Parathyroid adenoma (tissue), 2 donors: ENCODE measurements at regions not wholly inside any gene's neighbourhood (a gene's known extent, or its start where the extent isn't known, plus 50 kb on each side); places are given as distances from the start of the nearest gene placed in this dataset.

Experiments
- H2AFZ ChIP-seq: fragments of 300-600 bp; sonication (generic); one replicate; pipeline ENCODE4 v1.7.0; 2017; ENCODE audit warnings: antibody characterized with exemption, mild to moderate bottlenecking
- H3K27ac ChIP-seq: fragments of 300-600 bp; sonication (generic); one replicate; pipeline ENCODE4 v1.7.0; 2017
- H3K27me3 ChIP-seq: fragments of 300-600 bp; sonication (generic); one replicate; pipeline ENCODE4 v1.7.0; 2017; ENCODE audit warnings: low read length; ENCODE audit not compliant: control insufficient read depth, insufficient read depth
- H3K36me3 ChIP-seq: fragments of 300-600 bp; sonication (generic); one replicate; pipeline ENCODE4 v1.7.0; 2017; ENCODE audit warnings: low read length; ENCODE audit not compliant: control insufficient read depth, insufficient read depth
- H3K4me1 ChIP-seq: fragments of 300-600 bp; sonication (generic); one replicate; pipeline ENCODE4 v1.7.0; 2017; ENCODE audit warnings: control low read depth
- H3K4me2 ChIP-seq: fragments of 300-600 bp; sonication (generic); one replicate; pipeline ENCODE4 v1.7.0; 2017; ENCODE audit warnings: low read length
- H3K4me3 ChIP-seq: fragments of 300-600 bp; sonication (generic); one replicate; pipeline ENCODE4 v1.7.0; 2017; ENCODE audit warnings: low read depth, low read length
- H3K79me2 ChIP-seq: fragments of 300-600 bp; sonication (generic); one replicate; pipeline ENCODE4 v1.7.0; 2017; ENCODE audit warnings: control low read depth
- H3K9ac ChIP-seq: fragments of 300-600 bp; sonication (generic); one replicate; pipeline ENCODE4 v1.7.0; 2017; ENCODE audit warnings: mild to moderate bottlenecking
- H3K9me3 ChIP-seq: fragments of 300-600 bp; sonication (generic); one replicate; pipeline ENCODE4 v1.7.0; 2017; ENCODE audit warnings: low read length; ENCODE audit not compliant: control insufficient read depth
- TF ChIP-seq, protein P1 (sequence below): fragments of 300-600 bp; sonication (generic); IDR thresholded peaks from one replicate; pipeline ENCODE4 v1.7.0; 2017; ENCODE audit warnings: antibody characterized with exemption, mild to moderate bottlenecking
- donor health status: primary hyperparathyroidism.

DNA sequence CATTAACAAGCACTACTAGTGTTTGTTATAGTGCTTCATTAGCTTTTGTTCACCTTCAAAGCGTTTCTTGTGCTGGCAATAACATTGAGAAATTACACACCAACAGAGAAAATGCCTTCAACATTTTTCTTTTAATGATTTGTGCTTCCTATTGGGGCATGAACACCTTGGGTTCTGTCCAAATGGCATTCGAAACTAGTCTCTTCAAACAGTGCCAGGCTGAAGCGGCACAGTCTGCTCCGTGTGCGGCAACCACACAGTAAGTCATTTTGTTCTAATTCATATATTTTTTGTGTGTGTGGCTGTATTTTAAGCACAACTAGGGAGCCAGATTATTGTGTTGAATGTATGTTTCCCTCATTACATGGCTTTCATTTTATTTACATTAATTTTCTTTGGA is 414.7 kb upstream of the SGCD start:
- Histone ChIP-seq H3K27ac (no peak overlapping the region), H3K4me1 (peaks cover 5% of the 10 kb centered on the region), H3K36me3 (no peaks in the 10 kb centered on the region), H3K4me2 (no peak overlapping the region), H3K9ac (no peak overlapping the region), H3K27me3 (no peaks in the 10 kb centered on the region), H3K79me2 (peaks cover 10% of the 10 kb centered on the region), H3K9me3 (no peaks in the 10 kb centered on the region), H3K4me3 (no peak overlapping the region), H2AFZ (no peak overlapping the region)
- TF ChIP-seq, protein P1, sequence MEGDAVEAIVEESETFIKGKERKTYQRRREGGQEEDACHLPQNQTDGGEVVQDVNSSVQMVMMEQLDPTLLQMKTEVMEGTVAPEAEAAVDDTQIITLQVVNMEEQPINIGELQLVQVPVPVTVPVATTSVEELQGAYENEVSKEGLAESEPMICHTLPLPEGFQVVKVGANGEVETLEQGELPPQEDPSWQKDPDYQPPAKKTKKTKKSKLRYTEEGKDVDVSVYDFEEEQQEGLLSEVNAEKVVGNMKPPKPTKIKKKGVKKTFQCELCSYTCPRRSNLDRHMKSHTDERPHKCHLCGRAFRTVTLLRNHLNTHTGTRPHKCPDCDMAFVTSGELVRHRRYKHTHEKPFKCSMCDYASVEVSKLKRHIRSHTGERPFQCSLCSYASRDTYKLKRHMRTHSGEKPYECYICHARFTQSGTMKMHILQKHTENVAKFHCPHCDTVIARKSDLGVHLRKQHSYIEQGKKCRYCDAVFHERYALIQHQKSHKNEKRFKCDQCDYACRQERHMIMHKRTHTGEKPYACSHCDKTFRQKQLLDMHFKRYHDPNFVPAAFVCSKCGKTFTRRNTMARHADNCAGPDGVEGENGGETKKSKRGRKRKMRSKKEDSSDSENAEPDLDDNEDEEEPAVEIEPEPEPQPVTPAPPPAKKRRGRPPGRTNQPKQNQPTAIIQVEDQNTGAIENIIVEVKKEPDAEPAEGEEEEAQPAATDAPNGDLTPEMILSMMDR, result no peak

DNA sequence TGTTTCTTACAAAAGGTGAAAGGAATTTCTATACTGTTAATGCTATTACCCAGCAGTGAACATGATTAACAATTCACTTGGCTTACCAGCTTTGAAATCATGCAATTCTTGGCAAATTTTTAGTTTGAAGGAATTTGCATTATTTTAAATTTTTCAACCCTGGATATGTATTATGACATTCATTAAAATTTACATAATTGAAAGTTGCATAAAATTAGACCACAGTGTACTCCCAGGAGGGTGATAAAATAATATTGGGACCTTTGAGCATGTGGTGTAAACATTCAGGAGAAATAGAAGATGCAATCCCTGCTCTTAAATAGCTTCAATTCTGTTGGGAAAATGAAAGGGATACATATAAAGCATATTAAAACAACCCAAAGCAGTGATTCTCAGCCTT is 412.2 kb upstream of the SGCD start:
- TF ChIP-seq, protein P1, result no peak
- no peaks in the 10 kb centered on the region for H3K36me3 ChIP-seq
- H3K4me1 ChIP-seq, result no peaks in the 10 kb centered on the region
- H2AFZ ChIP-seq, result no peak overlapping the region
- H3K9me3 ChIP-seq, result no peaks in the 10 kb centered on the region
- H3K4me2 ChIP-seq, result no peak overlapping the region
- no peaks in the 10 kb centered on the region for H3K27me3 ChIP-seq
- H3K27ac ChIP-seq, result no peak overlapping the region
- H3K4me3 ChIP-seq, result no peak overlapping the region
- peaks cover 11% of the 10 kb centered on the region for H3K79me2 ChIP-seq
- no peak overlapping the region for H3K9ac ChIP-seq

DNA sequence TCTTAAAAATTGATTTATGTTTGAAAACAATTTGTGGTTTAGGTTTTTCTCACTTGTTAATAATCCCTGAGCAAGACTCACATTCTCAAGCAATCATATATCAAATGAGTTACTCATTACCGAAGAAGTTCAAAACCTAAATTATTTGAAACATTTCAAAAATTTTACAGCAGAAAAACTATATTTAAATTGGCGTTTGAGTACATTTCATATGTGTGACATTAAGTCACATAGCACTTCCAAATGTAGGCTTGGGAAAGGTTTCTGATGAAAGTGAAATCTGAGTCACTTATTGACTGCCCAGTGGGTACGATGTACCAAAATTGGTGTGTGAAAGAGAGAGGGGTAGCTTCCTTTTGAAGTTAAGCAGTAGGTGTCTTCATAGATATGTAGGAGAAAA is 411.4 kb upstream of the SGCD start:
- TF ChIP-seq, protein P1, result no peak
- Histone ChIP-seq H3K27me3 (no peaks in the 10 kb centered on the region), H3K4me2 (no peak overlapping the region), H3K9me3 (no peaks in the 10 kb centered on the region), H2AFZ (no peak overlapping the region), H3K4me1 (no peaks in the 10 kb centered on the region), H3K79me2 (peaks cover 13% of the 10 kb centered on the region), H3K36me3 (no peaks in the 10 kb centered on the region), H3K4me3 (no peak overlapping the region), H3K27ac (no peak overlapping the region), H3K9ac (no peak overlapping the region)

DNA sequence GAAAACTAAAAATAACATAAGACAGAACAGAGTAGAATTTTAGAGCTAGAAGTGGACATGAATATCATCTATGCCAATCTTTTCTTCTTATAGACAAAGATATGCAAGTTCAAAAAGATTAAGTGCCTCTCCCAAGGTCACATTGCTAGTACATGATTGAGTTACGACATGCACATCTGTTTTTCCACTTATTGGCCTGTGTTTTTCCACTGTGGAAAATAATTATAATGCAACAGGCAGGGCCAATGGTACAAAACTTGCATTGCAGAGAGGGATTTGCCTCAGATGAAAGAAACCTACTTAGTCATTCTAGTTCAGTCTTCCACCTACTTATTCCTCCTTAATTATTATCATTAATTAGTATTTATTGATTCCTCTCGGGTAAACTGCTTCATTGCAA is 407.8 kb upstream of the SGCD start:
- Histone ChIP-seq H3K4me1 (no peaks in the 10 kb centered on the region), H3K4me2 (no peak overlapping the region), H3K79me2 (peaks cover 7% of the 10 kb centered on the region), H3K27me3 (no peaks in the 10 kb centered on the region), H3K4me3 (no peak overlapping the region), H2AFZ (no peak overlapping the region), H3K27ac (no peak overlapping the region), H3K9me3 (no peaks in the 10 kb centered on the region), H3K36me3 (no peaks in the 10 kb centered on the region), H3K9ac (no peak overlapping the region)
- TF ChIP-seq, protein P1, result no peak

DNA sequence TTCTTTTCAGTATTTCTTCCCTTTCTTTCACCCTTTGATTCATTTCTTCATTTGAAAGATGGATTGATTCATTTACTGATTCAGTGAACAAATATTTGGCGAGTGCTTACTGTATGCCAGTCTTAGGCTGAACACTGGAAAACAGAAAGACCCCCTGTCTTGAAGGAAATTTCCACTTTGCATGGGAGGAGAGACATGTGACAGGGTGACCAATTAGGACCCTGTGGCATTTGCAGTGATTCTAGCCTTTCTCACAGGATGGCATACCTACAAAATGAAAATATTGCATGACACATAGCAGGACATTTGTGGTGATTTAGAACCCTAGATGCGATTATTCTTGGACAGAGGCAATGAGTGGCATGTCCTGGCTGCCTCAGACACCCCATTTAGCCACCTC is 407.2 kb upstream of the SGCD start:
- no peaks in the 10 kb centered on the region for H3K27me3 ChIP-seq
- H3K36me3 ChIP-seq, result no peaks in the 10 kb centered on the region
- TF ChIP-seq, protein P1, result no peak
- no peak overlapping the region for H3K4me3 ChIP-seq
- no peak overlapping the region for H3K9ac ChIP-seq
- no peaks in the 10 kb centered on the region for H3K4me1 ChIP-seq
- H3K79me2 ChIP-seq, result peaks cover 7% of the 10 kb centered on the region
- H3K9me3 ChIP-seq, result no peaks in the 10 kb centered on the region
- no peak overlapping the region for H3K27ac ChIP-seq
- no peak overlapping the region for H3K4me2 ChIP-seq
- no peak overlapping the region for H2AFZ ChIP-seq
